Pulmonary artery endothelial cell (primary cell): ENCODE measurements at regions not wholly inside any gene's neighbourhood (a gene's known extent, or its start where the extent isn't known, plus 50 kb on each side); places are given as distances from the start of the nearest gene placed in this dataset.
"Not testable (repeated sequence)": the region's sequence is repeated elsewhere in the genome, so short reads cannot be mapped to it uniquely, and the experiment has no call there.

ENCODE experiments used
- DNase-seq: peaks from one replicate; pipeline ENCODE4 v3.0.0-alpha.2; 2011; ENCODE audit warnings: low read depth, low spot score

DNA sequence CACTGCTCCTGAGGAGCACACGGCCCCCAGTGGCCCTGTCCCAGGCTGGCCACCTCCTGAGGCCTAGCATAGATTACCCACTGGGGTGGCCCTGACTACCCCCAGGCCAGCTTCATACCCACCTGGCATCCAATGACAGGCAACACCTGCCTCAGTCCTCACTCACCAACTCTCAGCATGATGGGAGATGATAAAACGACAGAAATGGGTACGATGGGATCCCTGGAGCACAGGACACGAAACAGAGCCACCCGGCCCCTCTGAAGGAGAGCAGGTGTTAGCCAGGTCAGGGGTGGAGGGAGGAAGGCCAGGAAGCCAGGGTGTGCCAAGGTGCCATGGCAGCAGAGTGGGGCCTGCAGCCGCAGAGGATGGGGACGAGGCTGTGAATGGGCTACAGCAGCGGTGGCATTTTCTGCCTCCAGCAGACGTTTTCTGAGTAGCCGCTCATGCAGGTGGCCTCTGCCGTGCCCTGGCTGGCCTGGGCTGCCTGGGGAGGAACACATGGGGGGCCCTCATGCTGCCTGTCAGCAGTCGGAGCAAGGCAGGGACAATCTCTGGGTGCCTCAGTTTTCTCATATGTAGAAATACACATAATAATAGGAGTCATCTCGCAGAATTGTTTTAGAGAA is 50.2 kb upstream of the FGF3 start:
- no peak for DNase-seq

DNA sequence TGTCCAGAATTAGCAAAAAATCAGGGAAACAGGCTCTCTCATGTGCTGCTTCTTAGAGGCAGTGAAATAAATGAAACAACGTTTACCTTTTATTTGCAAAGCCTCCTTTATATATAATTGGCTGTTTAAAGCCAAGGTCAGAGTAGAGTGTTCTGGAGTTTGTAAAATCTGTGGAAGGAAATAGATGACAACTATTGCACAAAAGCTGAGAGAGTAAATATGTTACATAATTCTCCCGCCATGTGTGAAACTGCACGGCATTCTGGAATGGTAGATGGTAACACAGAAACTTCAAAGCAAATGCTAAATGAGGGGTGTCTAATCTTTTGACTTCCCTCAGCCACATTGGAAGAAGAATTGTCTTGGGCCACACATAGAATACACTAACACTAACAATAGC is 51.5 kb upstream of the FGF3 start:
- no peak for DNase-seq

DNA sequence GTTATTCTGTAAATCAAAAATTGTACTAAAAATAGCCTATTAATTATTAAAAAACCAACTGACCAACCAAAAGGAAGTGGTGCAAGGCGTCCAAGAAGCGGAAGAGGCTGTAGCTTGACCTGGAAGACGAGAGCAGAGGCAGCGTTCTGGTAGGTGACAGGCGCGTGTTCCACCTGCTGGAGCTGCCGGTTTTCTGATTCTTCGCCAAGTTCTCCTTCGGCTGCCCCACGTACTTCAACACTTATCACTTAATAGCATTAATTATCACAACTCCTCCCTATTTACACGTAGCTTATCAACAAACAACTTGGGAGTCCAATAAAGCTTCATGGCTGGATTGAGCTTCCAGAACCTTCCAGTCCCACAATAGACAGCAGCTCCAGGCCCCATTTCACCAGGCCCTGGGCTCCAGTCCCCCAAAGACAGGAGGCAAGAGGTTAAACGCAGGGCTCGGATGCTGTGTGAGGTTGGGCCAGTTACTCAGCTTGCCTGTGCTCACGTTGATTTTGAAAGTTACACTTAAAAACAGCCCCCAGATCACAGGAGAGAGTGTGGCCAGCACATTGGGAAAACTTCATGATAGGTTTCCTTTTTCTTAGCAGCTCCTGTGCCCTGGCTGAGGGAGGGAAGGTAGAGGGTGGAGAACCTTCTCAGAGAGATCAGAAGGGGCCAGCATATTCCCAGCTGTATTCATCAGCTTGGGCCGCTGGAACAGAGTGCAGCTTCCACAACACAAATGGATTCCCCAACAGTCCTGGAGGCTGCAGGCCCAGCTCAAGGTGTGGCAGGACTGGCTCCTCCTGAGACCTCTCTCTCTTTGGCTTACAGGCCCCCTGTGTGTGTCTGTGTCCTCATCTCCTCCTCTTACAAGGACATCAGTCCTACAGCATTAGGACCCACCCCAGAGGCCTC is 54.2 kb upstream of the FGF3 start:
- DNase-seq = no peak

DNA sequence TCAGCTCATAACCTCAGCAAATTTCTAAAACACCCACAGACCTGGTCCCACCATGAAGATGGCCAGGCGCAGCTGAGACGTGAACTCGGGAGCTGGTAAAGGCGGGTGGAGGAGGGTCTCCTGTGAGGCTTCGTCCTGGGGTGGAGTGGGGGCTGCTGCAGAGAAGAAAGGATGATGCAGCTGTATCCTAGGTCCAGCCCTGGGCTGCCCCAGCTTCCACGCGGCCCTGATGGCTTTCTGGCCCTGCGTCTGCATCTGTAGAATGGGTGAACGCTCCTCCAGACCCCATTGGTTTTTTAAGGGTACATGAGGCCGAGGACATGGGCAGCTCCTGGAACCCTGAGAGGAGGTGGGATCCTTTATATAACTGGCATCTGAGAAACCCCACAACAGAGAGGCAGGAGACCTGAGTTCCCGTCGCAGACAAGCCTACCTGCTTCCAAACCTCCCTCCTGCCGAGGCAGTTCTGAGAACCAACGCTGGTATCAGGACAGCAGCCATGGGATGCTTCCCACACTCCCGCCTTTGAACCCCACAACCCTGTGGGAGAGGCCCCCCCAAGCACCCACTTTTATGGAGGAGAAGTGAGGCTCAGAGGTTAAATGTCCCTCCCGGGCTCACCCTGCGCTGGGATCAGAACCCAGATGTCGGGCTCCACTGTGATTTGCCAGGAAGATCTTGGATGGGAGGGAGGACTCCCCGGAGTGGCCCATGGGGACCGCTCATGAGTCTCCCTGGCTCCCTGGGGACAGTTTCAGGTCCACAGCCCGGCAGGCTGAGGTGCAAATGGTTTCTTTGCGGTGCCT is 55.2 kb upstream of the FGF3 start:
- no peak for DNase-seq

DNA sequence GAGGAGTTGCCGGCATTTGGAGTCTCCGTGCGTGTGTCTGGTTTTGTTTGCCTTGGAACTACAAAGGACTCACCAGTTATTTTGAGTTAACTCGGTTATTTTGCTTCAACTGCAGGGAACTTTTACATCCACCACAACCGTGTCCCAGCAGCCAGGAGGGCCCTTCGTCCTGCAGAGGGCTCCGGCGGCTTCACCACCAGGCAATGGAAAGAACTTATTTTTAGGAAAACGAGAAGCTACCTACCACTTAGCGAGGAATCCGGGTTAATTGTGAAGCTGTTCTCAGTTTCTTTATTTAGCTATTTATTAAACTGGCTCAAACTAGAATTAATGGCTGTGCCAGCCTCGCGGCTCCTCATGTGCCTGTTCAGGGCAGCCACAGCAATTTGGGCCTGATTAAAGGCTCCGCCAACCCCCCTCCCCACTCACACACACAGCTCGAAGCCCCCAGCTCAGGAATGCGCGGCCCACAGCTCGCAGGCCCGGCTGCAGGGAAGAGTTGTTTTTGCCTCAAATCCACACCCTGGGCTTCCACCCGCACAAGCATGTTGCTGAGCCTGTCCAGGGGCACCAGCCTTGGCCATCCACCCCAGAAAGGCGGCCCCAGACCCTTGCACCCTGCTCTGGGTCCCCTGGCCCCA is 55.9 kb upstream of the FGF3 start:
- no peak for DNase-seq

DNA sequence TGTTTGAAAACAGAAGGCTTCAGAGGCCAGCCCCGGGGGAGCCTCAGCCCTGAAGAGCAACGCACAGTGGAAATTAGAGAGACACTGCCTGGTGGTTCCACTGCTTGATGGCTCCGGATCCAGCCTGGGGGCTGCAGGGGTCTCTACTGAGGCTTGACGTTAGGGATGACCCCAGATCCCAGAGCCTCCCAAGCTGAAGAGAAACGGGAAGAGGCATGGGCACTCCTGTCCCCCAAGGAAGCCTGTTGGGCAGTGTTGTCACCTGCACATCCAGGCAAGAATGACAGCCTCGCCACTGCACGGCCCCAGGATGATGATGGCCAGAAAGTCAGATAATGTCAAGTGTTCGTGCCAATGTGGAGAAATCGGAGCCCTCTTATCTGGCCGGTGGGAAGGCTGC is 56.8 kb upstream of the FGF3 start:
- DNase-seq = no peak

DNA sequence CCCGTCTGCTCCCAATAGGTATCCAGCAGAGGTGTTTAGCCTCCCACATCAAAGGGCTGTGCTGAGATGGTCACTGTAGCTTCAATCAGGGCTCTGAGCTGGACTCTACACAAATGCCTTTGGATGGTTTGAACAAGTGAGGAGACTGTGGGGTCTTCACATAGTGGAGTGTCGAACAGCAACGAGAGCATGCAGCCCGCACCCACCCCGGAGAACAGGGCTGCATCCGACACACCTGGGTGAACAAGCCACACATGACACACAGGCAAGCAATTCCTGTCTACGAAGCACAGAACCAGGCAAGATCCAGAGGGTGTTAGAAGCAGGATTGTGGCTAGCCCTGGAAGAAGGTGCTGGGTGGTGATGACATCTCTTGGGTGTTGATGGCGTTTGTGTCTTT is 58.0 kb upstream of the FGF3 start:
- no peak for DNase-seq

DNA sequence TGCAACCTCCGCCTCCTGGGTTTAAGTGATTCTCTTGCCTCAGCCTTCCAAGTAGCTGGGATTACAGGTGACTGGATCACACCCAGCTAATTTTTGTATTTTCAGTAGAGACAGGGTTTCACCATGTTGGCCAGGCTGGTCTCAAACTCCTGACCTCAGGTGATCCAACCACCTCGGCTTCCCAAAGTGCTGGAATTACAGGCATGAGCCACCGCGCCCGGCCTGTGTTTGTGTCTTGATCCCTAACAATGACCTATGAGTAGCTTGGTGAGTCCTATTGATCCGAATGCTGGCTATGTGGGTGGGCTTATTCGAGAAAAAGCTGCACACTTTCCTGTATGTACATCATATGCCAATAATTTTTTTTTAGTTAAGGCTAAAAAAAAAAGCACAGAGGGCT is 58.5 kb upstream of the FGF3 start:
- DNase-seq = not testable (repeated sequence)

DNA sequence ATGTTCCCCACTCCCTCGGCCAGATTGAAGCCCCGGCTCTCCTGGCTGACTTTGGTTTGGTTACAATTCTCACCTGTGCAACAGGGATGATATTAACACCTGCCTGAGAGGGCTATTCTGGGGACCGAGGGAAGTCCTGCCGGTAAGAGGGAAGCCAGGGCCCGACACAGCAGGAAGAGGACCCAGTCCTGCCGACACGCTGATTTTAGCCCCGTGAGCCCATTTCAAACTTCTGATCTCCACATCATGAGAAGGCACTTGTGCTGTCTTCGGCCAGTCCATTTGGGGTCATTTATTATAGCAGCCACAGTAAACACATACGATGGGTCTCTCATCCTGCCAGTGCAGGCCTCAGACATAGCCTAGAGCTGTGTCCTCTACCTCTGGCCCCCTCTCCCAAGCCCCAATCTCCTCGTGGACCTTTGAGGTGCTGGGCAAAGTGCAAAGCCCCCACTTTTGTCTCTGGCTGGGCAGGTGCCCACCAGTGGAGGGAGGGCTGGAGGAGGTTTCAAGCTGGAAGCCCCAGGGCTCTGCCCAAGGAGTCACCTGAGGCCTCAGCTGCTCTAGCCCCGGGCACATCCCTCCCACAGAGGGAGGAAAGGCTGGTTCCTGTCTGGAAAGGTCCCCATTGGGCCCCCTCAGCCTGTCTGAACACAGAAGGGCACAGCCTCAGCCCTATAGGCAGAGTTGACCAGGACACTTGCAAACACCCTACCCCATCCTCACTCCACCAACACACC is 59.1 kb upstream of the FGF3 start:
- DNase-seq = no peak

DNA sequence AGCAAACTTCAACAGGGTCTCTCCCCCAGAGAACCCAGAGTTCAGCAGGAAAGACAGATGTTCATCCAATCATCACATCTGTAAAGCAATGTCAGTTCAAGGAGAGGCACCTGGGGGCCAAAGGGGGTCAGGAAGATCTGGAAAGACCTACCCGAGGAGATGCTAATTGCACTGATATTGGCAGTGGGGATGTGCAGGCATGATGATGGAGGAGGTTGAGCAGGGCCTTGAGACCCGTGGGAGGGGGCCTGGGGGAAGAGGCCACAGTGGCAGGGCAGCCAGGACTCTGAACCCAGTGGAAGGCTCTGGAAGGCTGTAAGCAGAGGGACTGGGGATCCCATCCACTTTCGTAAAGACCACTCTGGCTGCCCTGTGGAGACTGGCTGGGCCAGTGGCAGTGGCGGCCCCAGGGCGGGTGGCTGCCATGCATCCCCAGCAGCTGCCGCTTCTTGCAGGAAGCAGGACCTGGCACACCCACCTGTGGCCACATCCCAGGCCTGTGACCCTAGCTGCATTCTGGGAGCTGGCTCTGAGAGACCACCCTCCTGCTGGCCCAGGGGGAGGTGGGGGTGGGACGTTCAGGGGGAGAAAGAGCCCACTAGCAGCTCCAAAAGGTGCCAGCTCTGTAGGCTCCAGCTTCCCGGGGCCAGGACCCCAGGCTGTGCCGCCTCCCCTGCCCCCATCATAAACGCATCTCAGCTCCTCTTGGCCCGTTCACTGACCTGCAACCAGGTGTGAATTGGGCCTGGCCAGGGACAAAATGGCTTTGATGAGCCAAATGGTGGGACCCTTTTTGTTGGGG is 59.9 kb upstream of the FGF3 start:
- no peak for DNase-seq

DNA sequence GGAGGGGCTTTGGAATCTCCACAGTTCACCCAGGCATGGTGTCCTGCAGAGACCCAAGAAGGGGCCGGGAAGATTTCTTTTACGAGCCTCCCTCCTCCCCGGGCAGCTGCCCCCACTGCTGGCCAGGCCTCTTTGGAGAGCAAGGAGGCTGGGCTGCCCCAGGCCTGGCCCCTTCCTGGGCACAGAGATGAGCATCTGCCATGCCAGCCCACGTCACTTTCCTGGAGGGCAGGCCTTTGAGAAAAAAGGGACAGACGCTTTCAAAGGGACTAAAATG is 60.5 kb upstream of the FGF3 start:
- no peak for DNase-seq

DNA sequence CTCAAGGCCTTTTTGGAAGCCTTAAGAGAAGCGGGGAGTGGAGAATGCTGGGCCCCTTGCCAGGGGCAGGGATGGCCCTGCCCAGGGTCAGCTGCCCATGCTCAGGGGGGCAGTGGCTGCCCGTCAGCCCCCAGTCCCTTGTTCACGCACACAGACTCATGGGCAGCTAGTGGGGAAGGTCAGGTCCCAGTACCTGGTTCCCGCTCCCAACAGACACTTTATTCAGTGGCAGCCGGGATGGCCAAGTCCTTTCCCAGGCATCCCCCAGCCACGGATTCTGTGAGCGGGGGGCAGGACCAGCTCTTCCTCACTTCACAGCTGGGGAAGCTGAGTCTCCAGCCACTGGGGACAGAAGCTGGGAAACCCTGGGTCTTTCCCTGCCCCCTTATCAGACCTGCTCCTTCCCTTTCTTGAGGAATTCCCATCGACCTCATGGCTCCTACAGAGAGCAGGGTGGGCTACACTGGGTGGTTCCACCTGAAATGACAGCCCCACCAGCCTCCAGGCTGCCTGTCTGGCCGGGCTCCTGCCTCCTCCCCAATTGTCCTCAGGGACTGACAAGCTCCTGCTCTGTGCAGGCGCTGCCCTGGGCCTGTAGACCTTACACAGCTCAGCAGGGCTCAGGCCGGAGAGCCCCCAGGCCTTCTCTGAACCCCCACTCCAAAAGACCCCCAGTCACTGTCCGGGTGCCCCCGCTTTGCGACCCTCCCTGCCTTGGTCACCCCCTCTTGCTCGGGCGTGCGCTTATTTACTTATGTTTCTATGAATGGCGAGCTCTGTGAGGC is 61.0 kb upstream of the FGF3 start:
- no peak for DNase-seq

DNA sequence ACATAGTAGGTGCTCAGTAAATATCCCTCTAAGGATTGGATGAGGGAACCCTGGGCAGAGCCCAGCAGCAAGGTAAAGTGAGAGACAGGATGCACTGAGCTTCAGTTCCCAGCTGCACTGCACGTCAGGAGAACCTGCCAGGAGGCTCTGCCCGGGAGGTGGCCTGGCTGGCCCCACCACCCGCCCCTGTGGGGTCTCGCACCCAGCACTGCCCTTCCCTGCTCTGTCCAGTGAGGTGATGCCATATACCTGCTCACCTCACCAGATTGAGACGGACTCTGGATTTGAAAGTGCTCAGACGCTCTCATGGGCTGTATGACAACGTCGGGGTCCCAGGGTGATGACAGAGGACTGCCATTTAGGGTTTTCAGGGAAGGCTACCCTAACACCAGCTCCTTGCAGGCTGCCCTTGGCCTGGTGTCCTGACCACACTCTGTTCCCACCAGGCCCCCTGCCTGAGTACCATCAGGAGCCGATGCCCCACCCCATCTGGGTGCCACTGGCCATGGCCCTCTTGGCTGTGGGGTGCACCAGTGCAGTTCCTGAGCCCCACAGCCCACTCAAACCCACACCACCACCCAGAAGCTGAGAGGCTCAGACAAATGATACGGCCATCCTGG is 61.7 kb upstream of the FGF3 start:
- no peak for DNase-seq

DNA sequence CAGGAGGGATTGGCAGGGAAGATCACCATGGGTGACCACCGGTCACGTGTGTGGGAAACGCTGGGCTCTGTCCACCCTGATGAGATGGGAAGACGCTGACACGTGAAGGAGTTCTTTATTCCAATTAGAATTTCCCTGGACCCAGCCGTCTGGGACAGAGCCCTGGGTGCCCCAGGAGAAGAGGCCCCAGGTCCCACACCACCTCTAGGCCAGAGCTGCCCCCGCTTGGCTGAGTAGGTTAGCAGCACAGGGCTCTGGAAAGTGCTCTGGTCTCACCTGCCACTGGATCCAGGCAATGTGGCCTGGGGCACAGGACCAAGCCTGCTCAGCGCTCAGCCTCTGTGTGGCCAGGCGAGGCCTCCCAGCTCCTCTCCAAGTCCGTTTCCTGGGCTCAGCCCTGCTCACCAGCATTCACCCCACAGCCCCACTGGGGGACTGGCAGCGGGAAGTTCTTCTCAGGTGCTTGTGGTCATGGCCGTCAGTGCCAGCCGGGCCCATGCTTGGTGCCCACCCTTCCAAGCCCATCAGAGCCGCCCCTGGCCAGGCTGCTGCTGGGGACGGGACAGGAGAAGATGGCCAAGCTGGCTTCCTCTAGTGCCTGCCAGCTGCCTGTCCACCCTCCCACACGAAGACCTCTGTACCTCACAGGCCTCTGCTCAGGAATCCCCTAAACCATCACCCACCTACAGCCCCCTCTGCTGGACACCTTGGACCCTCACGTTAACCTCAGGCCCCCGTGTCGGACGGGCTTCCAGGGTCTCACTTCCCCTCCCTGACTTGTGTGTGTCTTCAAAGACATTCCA is 62.5 kb upstream of the FGF3 start:
- no peak for DNase-seq

DNA sequence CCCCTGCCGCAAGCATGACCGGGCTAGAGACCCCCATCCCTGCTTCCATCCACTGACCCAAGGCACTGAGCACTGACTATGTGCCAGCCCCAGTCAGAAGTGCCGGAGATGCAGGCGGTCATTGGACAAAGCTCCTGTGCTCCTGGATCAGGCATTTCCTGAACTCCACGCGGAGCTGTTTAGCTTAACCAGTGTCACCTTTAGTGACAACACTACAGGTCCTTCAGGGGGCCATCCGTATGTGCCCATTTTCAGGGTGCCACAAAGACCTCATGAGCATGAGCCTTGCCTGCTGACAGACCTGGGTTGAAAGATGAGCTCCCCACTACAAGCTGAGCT is 63.0 kb upstream of the FGF3 start:
- DNase-seq = no peak

DNA sequence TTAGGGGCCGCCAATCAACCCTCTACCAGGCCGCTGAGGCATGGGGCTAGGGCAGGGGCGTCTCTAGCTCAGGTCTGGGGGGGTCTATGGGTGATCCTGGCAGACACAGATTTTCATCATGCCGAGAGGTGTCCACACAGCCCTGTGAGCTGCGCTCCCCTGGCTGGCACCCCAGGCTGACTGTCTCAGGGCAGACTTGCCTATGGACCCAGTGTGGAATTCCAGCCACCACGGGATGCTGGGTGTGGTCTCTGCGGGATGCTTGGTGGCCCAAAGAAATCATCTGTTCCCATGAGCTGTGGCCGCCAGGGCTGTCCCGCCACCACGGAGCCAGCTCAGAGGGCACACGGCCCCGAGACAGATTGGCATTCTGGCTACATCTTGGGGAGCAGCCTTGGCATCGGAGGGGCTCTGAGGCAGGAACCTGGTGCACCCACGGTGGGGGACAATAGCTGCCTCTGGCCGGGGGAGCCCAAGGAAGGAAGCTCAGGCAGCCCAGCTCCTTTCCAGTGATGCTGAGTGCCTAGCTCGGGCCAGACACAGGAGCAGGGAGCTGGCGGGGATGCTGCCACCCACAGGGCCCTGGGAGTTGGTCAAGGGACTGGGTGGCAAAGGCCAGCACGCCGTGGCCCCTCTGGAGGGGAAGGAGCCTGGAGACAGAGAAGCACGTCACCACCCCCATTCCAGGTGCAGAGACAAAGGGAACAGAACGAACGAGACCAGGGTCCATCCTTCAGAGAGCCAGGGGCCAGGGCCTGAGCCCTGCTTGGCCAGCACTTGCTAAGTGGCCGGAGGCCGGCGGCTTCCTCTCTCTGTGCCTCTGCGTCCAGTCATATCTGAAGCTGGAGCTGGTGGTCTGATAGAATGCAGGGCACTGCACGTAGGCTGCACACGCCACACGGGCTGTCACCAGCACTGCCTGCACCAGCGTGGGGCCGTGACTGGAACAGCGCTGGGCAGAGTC is 64.4 kb upstream of the FGF3 start:
- DNase-seq = no peak

DNA sequence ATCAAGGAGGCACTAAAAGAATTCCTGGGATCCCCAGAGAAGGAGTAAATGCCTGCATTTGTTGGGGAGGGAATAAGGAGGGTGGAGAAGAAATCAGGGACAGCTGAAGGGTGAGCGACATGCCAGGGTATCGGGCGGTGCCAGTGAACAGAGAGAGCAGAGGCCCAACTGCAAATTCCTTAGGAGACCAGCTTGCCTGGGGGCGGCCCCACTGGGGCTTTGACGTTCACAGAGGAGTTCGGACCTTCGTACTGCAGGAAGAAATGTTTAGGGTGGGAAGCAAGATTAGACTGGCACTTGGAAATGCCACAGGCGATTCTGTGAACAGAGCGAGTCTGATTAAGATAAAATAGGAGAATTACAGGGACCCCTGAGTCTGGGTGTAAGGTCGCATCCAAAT is 65.1 kb upstream of the FGF3 start:
- no peak for DNase-seq
